NCI-H2196 (cell line): ENCODE measurements at regions not wholly inside any gene's neighbourhood (a gene's known extent, or its start where the extent isn't known, plus 50 kb on each side); places are given as distances from the start of the nearest gene placed in this dataset.
"Not testable (repeated sequence)": the region's sequence is repeated elsewhere in the genome, so short reads cannot be mapped to it uniquely, and the experiment has no call there.

Source experiments
- DNase-seq: peaks from one replicate; lab custom pipeline; 2025; ENCODE audit not compliant: unreplicated experiment; lab: John Stamatoyannopoulos, UW

DNA sequence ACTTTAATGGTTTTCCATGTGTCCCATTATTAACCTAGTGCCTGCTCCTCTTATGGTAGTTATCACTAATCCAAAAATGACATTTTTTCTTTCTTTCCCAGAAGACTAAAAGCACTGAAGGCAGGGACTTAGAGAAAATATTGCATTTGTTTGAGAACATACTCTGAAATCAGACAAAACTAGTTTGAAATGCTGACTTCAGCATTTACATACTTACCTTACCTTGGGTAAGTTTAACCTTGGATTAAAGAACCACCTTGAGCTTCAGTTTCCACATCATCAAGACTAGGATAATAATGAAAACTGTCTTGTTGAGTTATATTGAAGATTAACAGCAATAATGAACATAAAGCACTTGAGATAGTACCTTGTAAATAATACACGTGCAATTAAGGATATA, 413.0 kb downstream of the SOX2 start:
- DNase-seq, result no peak

DNA sequence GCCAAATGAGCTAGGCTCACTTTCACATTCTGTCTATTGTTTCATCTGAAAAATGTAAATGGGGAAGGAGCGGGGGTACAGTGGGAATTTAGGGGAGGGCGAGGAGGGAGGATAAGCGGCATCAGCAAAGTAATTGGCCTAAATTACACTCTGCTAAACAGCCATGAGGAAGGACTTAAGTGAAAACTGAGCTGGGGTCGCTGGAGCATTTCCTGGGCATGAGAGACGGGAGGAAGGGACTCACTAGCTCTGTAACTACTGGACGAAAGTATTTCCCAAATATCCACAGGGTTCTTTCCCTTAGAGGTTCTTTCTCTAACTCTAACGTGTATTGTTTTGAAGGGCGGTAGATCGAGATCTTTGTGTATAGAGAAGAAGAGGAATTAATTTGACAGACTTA, 418.0 kb downstream of the SOX2 start:
- DNase-seq, result no peak

DNA sequence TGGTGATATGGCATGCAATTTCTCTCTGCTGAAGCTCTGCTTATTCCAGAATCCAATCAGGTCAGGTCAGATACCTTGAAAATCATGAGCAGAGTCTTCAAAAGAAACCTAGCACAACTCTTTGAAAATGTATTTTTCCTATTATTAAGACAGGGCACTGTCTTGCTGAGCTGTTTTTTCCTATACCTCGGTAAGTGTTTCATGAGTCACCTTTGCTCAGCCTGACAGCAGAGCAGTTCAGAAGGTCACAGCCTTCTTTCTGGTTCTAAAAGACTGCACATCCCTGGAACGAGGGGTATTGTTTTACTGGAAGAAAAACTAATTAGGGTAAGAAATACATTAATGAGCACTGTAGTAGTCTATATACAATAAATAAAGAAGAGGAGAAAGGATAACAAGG, 422.0 kb downstream of the SOX2 start:
- DNase-seq, result no peak

DNA sequence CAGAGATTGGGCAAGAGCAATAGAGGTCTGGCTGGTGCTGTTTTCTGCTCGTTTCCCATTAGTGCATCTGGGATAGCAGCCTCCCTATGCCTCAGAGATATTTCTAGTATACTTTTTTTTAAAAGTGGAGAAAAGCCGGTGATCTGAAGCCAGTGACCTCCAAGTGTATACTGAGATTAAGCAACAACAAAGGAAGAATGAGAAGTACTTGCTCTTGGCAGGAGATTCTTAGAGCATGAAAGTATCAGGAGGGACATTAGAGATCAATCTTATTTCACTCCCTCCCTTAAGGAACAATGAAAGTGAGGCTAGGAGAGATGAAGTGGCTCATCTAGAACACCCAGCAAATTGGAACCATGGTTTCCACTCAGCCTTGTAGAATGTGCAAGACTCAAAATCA, 423.3 kb downstream of the SOX2 start:
- no peak for DNase-seq

- DNase-seq, result peak; percentile 26
Observed at GRCh38 chr3:182136008-182136910, 424.5 kb downstream of the SOX2 start.

GRCh38 chr3:182138393-182138792, 426.7 kb downstream of the SOX2 start:
- no peak for DNase-seq

DNA sequence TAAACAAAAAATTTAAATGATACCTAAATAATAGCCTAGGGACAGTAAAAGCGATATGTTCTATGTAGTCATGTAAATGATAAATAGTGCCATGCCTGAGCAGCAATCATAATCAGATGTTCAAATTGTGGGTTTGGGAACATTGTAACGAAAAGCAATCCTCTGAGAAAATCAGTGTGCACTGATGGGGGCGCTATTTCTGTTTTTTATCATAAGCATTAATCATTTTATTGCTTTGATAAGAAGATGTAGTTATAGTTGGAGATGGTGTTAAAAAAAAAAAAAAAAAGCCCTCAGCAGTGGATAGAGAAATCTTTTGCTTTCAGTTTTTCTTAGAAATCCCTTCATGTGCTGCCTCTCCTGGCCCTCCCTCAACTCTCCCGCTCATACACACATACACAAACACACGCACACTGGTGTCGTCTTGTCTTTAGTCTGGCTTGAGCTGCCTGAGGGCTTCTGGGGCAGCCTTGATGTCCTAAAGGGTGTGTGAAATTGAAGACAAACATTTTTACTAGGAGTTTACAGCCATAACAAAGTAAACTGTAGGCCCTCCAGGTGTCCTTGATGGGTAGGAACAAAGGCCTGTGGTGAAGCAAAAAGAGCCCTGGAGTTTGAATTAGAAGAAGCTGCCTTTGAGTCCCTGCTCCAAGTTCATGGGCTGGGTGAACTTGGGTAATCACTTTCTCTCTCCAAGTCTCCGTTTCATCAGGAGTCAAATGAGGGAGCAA, 428.1 kb downstream of the SOX2 start:
- DNase-seq, result no peak

GRCh38 chr3:182142928-182143327, 431.2 kb downstream of the SOX2 start:
- no peak for DNase-seq

GRCh38 chr3:182143903-182144302, 432.2 kb downstream of the SOX2 start:
- no peak for DNase-seq

GRCh38 chr3:182148360-182148759, 436.6 kb downstream of the SOX2 start:
- no peak for DNase-seq

GRCh38 chr3:182149594-182149993, 437.9 kb downstream of the SOX2 start:
- no peak for DNase-seq

- not testable (repeated sequence) for DNase-seq
Observed at GRCh38 chr3:182156326-182156725, 444.6 kb downstream of the SOX2 start.

- no peak for DNase-seq
Observed at GRCh38 chr3:182165234-182165633, 453.5 kb downstream of the SOX2 start.

DNA sequence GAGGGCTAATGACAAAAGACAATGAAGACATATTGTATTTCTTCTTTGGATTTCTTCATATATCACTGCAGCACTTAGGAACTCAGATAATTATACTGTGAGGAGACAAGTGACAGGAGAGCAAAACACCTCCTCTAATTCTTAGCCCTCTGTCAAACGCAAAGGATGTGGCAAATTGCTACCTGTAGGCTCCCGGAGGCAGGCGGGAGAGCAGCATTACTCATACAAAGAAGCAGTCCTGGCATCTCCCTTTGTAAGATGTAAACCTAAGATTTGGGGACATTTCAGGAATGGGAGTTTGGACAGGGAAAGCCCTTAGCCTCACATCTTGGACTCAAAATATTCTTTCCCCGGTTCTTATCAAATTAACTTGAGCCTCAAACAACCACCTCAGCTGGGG, 460.8 kb downstream of the SOX2 start:
- DNase-seq, result no peak

DNA sequence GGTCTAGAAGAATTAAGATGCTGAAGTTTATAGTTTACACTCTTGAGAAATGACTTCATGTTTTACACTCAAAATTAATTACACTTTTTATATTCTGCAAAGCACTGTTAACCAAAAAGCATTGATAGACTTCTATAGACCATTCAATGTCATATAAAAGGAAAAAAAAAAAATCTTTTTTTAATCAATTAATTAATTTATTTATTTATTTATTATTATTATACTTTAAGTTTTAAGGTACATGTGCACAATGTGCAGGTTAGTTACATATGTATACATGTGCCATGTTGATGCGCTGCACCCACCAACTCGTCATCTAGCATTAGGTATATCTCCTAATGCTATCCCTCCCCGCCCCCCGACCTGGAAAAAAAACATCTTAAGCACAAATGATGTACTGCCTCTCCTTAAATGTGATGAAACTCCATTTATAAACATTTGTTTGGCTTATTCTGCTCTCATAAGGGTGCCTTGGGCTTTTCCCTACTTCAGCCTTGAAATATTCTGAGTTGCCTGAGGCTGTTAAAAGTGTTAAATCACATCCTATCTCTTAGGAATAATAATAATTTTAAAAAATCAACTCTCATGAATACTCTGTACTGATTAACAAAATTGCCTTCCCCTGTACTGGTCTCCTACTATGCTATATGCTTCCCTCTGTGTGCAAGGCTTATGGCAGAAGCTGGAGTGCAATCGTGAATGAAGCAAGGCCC, 466.9 kb downstream of the SOX2 start:
- DNase-seq, result no peak

GRCh38 chr3:182179631-182180030, 467.9 kb downstream of the SOX2 start:
- peak; percentile 56 for DNase-seq

GRCh38 chr3:182180654-182181385, 469.1 kb downstream of the SOX2 start:
- peak; percentile 54 for DNase-seq

DNA sequence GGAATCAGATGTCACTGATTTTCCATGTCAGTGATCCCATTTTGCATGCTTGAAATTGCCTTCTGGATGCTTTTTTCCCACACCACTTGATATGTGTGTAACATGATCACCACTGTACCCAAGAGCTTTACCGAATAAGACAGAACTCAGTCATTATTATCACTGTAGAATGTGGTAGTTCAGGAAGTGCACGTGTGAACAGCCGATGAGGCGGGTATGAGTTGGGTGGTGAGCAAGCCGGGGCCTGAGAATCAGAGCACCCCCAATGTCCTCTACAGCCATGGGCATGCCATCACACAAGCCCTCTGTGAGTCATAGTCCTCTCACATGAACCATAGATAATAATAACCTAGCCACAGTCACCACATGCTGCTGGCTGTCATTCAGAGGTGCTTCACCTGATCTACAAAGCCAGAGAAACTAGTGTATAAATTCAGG, 470.8 kb downstream of the SOX2 start:
- peak; percentile 55 for DNase-seq

GRCh38 chr3:182183716-182184430, 472.1 kb downstream of the SOX2 start:
- DNase-seq, result no peak

- no peak for DNase-seq
Observed at GRCh38 chr3:182185313-182185712, 473.6 kb downstream of the SOX2 start.
